ENCODE measurements at regions not wholly inside any gene's neighbourhood (a gene's known extent, or its start where the extent isn't known, plus 50 kb on each side); places are given as distances from the start of the nearest gene placed in this dataset.

GRCh38 chr7:12888717-12889116 is 201.3 kb downstream of the ARL4A start:
- Histone ChIP-seq H3F3A (ENCODE audit: insufficient read depth, low read depth) (no peaks in the 10 kb centered on the region), H2AFZ (no peak overlapping the region), H3K4me1 (replicated peaks; ENCODE audit: insufficient read depth) (no peaks in the 10 kb centered on the region), H3K79me2 (ENCODE audit: low read depth) (no peaks in the 10 kb centered on the region), H3K36me3 (ENCODE audit: low read depth) (no peaks in the 10 kb centered on the region), H3K9me2 (ENCODE audit: insufficient read depth) (no peaks in the 10 kb centered on the region), H4K20me1 (ENCODE audit: insufficient read depth) (no peaks in the 10 kb centered on the region), H3K9me3 (ENCODE audit: insufficient read depth, low read depth) (no peaks in the 10 kb centered on the region), H3K27ac (no peak overlapping the region), H3K4me2 (no peak overlapping the region), H3K4me3 (no peak overlapping the region), H3K27me3 (ENCODE audit: insufficient read depth, low read depth) (no peaks in the 10 kb centered on the region)
- intact Hi-C loops (cut with micrococcal nuclease; ENCODE audit: unreplicated experiment) = no loop called here
- no peak for DNase-seq
- CTCF ChIA-PET = no interaction called here
- no TSS peak for BruUV-seq (replicated peaks)
- POLR2A ChIA-PET (ENCODE audit: unreplicated experiment) = interaction anchor here (0.5 kb wide), 1 partner anchor 186 kb away, joined by 3 read pairs; no protein-coding TSS in a partner anchor
- no peak for TF ChIP-seq EZH2 (IDR thresholded peaks at IDR 0.05; ENCODE audit: low read depth)
- TF ChIP-seq CTCF (conservative IDR thresholded peaks at IDR 0.05) = no peak

- no peak for DNase-seq
- H3K4me1 ChIP-seq (replicated peaks; ENCODE audit: insufficient read depth) = no peaks in the 10 kb centered on the region
- H3K79me2 ChIP-seq (ENCODE audit: low read depth) = no peaks in the 10 kb centered on the region
- no peaks in the 10 kb centered on the region for H3K27me3 ChIP-seq (ENCODE audit: insufficient read depth, low read depth)
- ChIA-PET POLR2A (ENCODE audit: unreplicated experiment) (no interaction called here), CTCF (no interaction called here)
- BruUV-seq (replicated peaks) = no TSS peak
- no peaks in the 10 kb centered on the region for H3K36me3 ChIP-seq (ENCODE audit: low read depth)
- no peaks in the 10 kb centered on the region for H3K9me2 ChIP-seq (ENCODE audit: insufficient read depth)
- no peak overlapping the region for H3K27ac ChIP-seq
- H4K20me1 ChIP-seq (ENCODE audit: insufficient read depth) = no peaks in the 10 kb centered on the region
- H2AFZ ChIP-seq = no peak overlapping the region
- TF ChIP-seq CTCF (conservative IDR thresholded peaks at IDR 0.05) (no peak), EZH2 (IDR thresholded peaks at IDR 0.05; ENCODE audit: low read depth) (no peak)
- no peak overlapping the region for H3K4me2 ChIP-seq
- H3K4me3 ChIP-seq = no peak overlapping the region
- no peaks in the 10 kb centered on the region for H3K9me3 ChIP-seq (ENCODE audit: insufficient read depth, low read depth)
- H3F3A ChIP-seq (ENCODE audit: insufficient read depth, low read depth) = no peaks in the 10 kb centered on the region
- intact Hi-C loops (cut with micrococcal nuclease; ENCODE audit: unreplicated experiment) = no loop called here
These were observed 202.0 kb downstream of the ARL4A start for GRCh38 chr7:12889391-12889790.

GRCh38 chr7:12890586-12890985 is 203.2 kb downstream of the ARL4A start:
- no TSS peak for BruUV-seq (replicated peaks)
- intact Hi-C loops (cut with micrococcal nuclease; ENCODE audit: unreplicated experiment) = no loop called here
- no peak for DNase-seq
- no peak overlapping the region for H3K4me2 ChIP-seq
- no peak overlapping the region for H3K4me3 ChIP-seq
- TF ChIP-seq CTCF (conservative IDR thresholded peaks at IDR 0.05) (no peak), EZH2 (IDR thresholded peaks at IDR 0.05; ENCODE audit: low read depth) (no peak)
- no peaks in the 10 kb centered on the region for H3K4me1 ChIP-seq (replicated peaks; ENCODE audit: insufficient read depth)
- H3F3A ChIP-seq (ENCODE audit: insufficient read depth, low read depth) = no peaks in the 10 kb centered on the region
- POLR2A ChIA-PET (ENCODE audit: unreplicated experiment) = no interaction called here
- H4K20me1 ChIP-seq (ENCODE audit: insufficient read depth) = no peaks in the 10 kb centered on the region
- no peaks in the 10 kb centered on the region for H3K27me3 ChIP-seq (ENCODE audit: insufficient read depth, low read depth)
- H3K79me2 ChIP-seq (ENCODE audit: low read depth) = no peaks in the 10 kb centered on the region
- H2AFZ ChIP-seq = no peak overlapping the region
- H3K27ac ChIP-seq = no peak overlapping the region
- CTCF ChIA-PET = no interaction called here
- no peaks in the 10 kb centered on the region for H3K36me3 ChIP-seq (ENCODE audit: low read depth)
- H3K9me2 ChIP-seq (ENCODE audit: insufficient read depth) = no peaks in the 10 kb centered on the region
- no peaks in the 10 kb centered on the region for H3K9me3 ChIP-seq (ENCODE audit: insufficient read depth, low read depth)

Data from PC-9 (cell line).